Central memory CD8-positive, alpha-beta T cell (primary cell): ENCODE measurements at regions not wholly inside any gene's neighbourhood (a gene's known extent, or its start where the extent isn't known, plus 50 kb on each side); places are given as distances from the start of the nearest gene placed in this dataset.
"Not testable (repeated sequence)": the region's sequence is repeated elsewhere in the genome, so short reads cannot be mapped to it uniquely, and the experiment has no call there.

ENCODE experiments used
- ATAC-seq: fragments of 150-1000 bp; cut with Tn5 transposase; replicated peaks from 2 replicates; pipeline ENCODE4 v1.10.0; 2022; ENCODE audit warnings: mild to moderate bottlenecking, moderate FRiP score, moderate number of reproducible peaks; ENCODE audit not compliant: poor library complexity, severe bottlenecking; ENCODE audit errors: extremely low read depth
- DNase-seq, 2 donors: peaks; one replicate each; pipeline ENCODE4 v3.0.0; 2021; ENCODE audit warnings: low spot score in 2 of 2
- H3K27ac Mint-ChIP-seq: one replicate; pipeline ENCODE4 v1.8.0; 2022; ENCODE audit warnings: low read depth, mild to moderate bottlenecking, moderate library complexity, mixed read lengths
- H3K27me3 Mint-ChIP-seq: one replicate; pipeline ENCODE4 v1.8.0; 2022; ENCODE audit warnings: mixed read lengths
- H3K36me3 Mint-ChIP-seq: one replicate; pipeline ENCODE4 v1.8.0; 2022; ENCODE audit warnings: mild to moderate bottlenecking, moderate library complexity, mixed read lengths; ENCODE audit not compliant: insufficient read depth
- H3K4me1 Mint-ChIP-seq: one replicate; pipeline ENCODE4 v1.8.0; 2022; ENCODE audit warnings: mixed read lengths
- H3K4me3 Mint-ChIP-seq: one replicate; pipeline ENCODE4 v1.8.0; 2022; ENCODE audit warnings: mild to moderate bottlenecking, moderate library complexity, mixed read lengths
- H3K9me3 Mint-ChIP-seq: one replicate; pipeline ENCODE4 v1.8.0; 2022; ENCODE audit warnings: mixed read lengths

GRCh38 chr1:54481201-54481884 is 66.7 kb upstream of the ACOT11 start:
- Mint-ChIP-seq H3K4me1 (peaks cover 70% of the 10 kb centered on the region), H3K9me3 (no peaks in the 10 kb centered on the region), H3K36me3 (peaks cover 1% of the 10 kb centered on the region), H3K27me3 (no peaks in the 10 kb centered on the region), H3K27ac (peak overlapping the region; percentile 88), H3K4me3 (peak overlapping the region; percentile 68)
- no peak for DNase-seq
- peak; percentile 74 for ATAC-seq

- Mint-ChIP-seq H3K36me3 (peaks cover 1% of the 10 kb centered on the region), H3K27ac (peak overlapping the region; percentile 88), H3K27me3 (no peaks in the 10 kb centered on the region), H3K4me1 (peaks cover 70% of the 10 kb centered on the region), H3K4me3 (peak overlapping the region; percentile 68), H3K9me3 (no peaks in the 10 kb centered on the region)
- no peak for DNase-seq
- no peak for ATAC-seq
Measured at GRCh38 chr1:54480525-54480848, 67.5 kb upstream of the ACOT11 start.

GRCh38 chr1:54479841-54480524 is 68.0 kb upstream of the ACOT11 start:
- peak overlapping the region; percentile 68 for H3K4me3 Mint-ChIP-seq
- H3K27ac Mint-ChIP-seq = peak overlapping the region; percentile 88
- no peaks in the 10 kb centered on the region for H3K9me3 Mint-ChIP-seq
- no peaks in the 10 kb centered on the region for H3K27me3 Mint-ChIP-seq
- no peak for DNase-seq
- H3K36me3 Mint-ChIP-seq = peaks cover 3% of the 10 kb centered on the region
- ATAC-seq = no peak
- H3K4me1 Mint-ChIP-seq = peaks cover 69% of the 10 kb centered on the region

- Mint-ChIP-seq H3K36me3 (peaks cover 5% of the 10 kb centered on the region), H3K27me3 (no peaks in the 10 kb centered on the region), H3K4me3 (no peak overlapping the region), H3K9me3 (no peaks in the 10 kb centered on the region), H3K4me1 (peaks cover 65% of the 10 kb centered on the region), H3K27ac (peak overlapping the region; percentile 88)
- no peak for ATAC-seq
- no peak for DNase-seq
Measured at GRCh38 chr1:54479251-54479650, 68.8 kb upstream of the ACOT11 start.

DNA sequence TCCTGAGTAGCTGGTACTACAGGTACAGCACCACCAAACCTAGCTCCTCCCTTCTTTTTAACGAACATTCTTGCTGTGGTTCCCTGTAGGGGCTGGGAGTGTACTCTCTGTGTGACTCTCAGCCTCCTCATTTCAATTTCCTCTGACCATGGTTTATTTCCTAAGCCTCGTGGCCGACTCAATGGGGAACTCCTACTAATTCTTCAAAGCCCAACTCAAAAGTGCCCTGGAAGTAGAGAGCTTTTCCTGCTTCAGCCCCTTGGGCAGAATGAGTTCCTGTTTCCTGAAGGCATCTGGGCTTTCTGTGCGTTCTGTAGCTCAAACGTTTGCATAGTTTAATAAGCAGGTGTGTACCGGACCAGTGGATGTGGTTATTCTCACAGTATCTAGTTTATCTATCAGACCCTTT is 70.9 kb upstream of the ACOT11 start:
- Mint-ChIP-seq H3K36me3 (peaks cover 4% of the 10 kb centered on the region), H3K27ac (peak overlapping the region; percentile 56), H3K4me1 (peaks cover 65% of the 10 kb centered on the region), H3K27me3 (no peaks in the 10 kb centered on the region), H3K4me3 (peak overlapping the region; percentile 62), H3K9me3 (no peaks in the 10 kb centered on the region)
- ATAC-seq (no peak), DNase-seq (no peak)

- Mint-ChIP-seq H3K4me3 (peak overlapping the region; percentile 77), H3K4me1 (peaks cover 63% of the 10 kb centered on the region), H3K36me3 (peaks cover 4% of the 10 kb centered on the region), H3K27ac (peak overlapping the region; percentile 56), H3K9me3 (no peaks in the 10 kb centered on the region), H3K27me3 (no peaks in the 10 kb centered on the region)
- ATAC-seq (no peak), DNase-seq (no peak)
Measured at GRCh38 chr1:54476530-54477109, 70.4 kb upstream of the SSBP3 start.

- H3K9me3 Mint-ChIP-seq = no peaks in the 10 kb centered on the region
- H3K27me3 Mint-ChIP-seq = no peaks in the 10 kb centered on the region
- DNase-seq = no peak
- peak overlapping the region; percentile 77 for H3K4me3 Mint-ChIP-seq
- peaks cover 62% of the 10 kb centered on the region for H3K4me1 Mint-ChIP-seq
- peak; percentile 9 for ATAC-seq
- H3K27ac Mint-ChIP-seq = peak overlapping the region; percentile 56
- peaks cover 4% of the 10 kb centered on the region for H3K36me3 Mint-ChIP-seq
Measured at GRCh38 chr1:54475946-54476516, 69.8 kb upstream of the SSBP3 start.

DNA sequence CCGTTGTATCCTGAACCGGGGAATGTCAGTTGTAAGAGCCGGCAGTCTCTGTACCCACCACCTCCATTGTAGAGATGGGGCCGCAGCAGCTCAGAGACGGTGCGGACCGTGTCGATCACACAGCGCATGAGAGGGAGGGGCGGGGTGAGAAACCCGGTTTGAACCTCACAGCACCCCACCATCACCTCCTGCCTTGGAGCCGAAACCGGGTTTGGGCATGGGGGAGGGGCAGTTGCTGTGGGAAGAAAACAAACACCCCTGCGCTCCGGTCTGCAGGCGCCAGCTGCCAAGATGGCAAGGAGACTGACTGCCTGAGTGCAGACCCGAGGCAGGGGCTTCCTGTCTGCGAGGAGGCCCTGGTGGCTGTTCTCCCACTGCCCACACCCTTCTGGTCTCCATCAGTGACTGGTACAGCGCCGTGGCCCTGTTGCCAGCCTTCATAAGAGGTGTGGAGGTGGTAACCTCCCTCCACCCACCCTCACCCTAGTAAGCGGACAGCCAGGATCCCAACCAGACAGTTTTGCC is 69.2 kb upstream of the SSBP3 start:
- DNase-seq = peak; percentile 39 to 63
- H3K4me3 Mint-ChIP-seq = peak overlapping the region; percentile 77
- H3K27ac Mint-ChIP-seq = peak overlapping the region; percentile 56
- ATAC-seq = peak; percentile 73
- H3K27me3 Mint-ChIP-seq = no peaks in the 10 kb centered on the region
- no peaks in the 10 kb centered on the region for H3K9me3 Mint-ChIP-seq
- H3K4me1 Mint-ChIP-seq = peaks cover 56% of the 10 kb centered on the region
- peaks cover 4% of the 10 kb centered on the region for H3K36me3 Mint-ChIP-seq

DNA sequence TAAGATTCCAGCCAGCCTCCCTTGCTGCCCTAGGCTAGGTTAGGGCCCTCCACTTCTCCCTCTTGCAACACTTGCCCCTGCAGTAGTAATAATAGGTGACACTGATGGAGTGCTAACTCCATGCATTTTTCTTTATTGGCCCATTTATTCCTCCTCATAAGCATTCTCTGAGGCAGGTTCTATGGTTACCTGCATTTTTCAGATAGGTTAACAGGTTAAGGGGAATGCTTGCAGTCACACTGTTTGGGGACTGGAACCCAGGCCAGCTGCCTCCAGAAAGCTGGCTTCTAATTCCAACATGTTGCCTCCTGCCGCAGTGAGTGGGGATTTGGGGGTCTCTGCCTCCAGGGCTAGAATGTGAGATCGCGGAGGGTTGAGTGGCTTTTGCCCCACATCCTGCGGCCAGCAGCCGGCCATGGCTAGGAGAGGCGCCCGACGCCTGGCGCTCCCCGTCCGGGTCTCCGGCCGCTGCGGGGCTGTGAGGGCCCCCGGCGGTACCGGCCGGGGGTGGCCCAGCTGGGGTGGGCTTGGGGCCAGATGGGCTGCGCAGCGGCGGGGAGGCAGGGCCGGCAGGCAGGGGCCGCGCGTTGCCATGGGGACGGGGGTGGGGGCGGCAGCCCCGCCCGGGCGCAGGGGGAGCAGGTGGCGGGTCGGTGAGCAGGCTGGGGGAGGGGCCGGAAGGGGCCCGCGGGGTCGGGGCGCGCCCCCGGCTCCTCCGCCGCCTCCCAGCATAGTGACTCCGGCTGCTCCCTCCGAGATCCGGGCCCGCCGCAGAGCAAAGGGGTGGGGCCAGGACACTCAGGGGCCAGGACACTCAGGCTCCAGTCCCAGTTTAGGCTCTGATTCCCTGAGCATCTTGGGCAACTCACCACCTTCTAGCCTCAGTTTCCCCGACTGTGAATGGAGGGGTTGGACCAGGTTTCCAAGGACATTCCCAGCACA is 68.4 kb upstream of the SSBP3 start:
- Mint-ChIP-seq H3K4me3 (peak overlapping the region; percentile 77), H3K9me3 (no peaks in the 10 kb centered on the region), H3K4me1 (peaks cover 49% of the 10 kb centered on the region), H3K27ac (peak overlapping the region; percentile 56), H3K36me3 (peaks cover 4% of the 10 kb centered on the region), H3K27me3 (no peaks in the 10 kb centered on the region)
- peak; percentile 38 for ATAC-seq
- no peak for DNase-seq

DNA sequence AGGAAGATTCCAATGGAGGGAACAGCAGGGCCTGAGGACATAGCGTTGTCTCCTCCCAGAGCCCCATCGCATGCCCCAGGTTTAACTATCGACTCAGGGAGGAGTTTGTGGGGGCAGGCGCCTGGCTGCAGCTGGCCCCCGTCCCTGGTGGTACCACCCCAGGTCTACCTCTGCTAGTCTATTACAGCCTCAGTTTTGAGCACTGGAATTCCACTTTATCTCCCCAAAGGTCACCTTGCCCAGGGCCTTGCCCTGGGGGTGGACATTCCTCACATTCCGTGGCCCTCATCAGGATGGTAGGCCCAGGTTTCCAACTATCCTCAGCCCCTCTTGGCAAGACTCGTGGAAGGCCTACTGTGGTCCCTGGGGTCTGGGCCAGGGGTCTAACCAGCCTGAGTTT is 65.4 kb upstream of the SSBP3 start:
- Mint-ChIP-seq H3K9me3 (no peaks in the 10 kb centered on the region), H3K27me3 (no peaks in the 10 kb centered on the region), H3K4me3 (no peak overlapping the region), H3K4me1 (peaks cover 41% of the 10 kb centered on the region), H3K36me3 (peaks cover 4% of the 10 kb centered on the region), H3K27ac (no peak overlapping the region)
- DNase-seq = no peak
- no peak for ATAC-seq

DNA sequence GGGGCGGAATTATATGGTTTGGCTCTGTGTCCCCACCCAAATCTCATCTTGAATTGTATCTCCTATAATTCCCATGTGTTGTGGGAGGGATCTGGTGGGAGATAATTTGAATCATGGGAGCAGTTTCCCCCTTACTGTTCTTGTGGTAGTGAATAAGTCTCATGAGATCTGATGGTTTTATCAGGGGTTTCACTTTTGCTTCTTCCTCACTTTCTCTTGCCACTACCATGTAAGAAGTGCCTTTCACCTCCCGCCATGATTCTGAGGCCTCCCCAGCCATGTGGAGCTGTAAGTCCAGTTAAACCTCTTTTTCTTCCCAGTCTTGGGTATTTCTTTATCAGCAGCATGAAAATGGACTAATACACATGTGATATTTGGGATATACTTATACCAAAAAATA is 63.2 kb upstream of the SSBP3 start:
- not testable (repeated sequence) for ATAC-seq, H3K9me3 Mint-ChIP-seq, H3K36me3 Mint-ChIP-seq, H3K4me3 Mint-ChIP-seq, DNase-seq, H3K27ac Mint-ChIP-seq, H3K27me3 Mint-ChIP-seq
- peaks cover 34% of the 10 kb centered on the region for H3K4me1 Mint-ChIP-seq
